Umbilical cord (tissue), 1 donor: ENCODE measurements at regions not wholly inside any gene's neighbourhood (a gene's known extent, or its start where the extent isn't known, plus 50 kb on each side); places are given as distances from the start of the nearest gene placed in this dataset.
"Not testable (repeated sequence)": the region's sequence is repeated elsewhere in the genome, so short reads cannot be mapped to it uniquely, and the experiment has no call there.

Source experiments
- DNase-seq: peaks from one replicate; pipeline ENCODE4 v3.0.0-alpha.2; 2015; ENCODE audit warnings: low spot score

DNA sequence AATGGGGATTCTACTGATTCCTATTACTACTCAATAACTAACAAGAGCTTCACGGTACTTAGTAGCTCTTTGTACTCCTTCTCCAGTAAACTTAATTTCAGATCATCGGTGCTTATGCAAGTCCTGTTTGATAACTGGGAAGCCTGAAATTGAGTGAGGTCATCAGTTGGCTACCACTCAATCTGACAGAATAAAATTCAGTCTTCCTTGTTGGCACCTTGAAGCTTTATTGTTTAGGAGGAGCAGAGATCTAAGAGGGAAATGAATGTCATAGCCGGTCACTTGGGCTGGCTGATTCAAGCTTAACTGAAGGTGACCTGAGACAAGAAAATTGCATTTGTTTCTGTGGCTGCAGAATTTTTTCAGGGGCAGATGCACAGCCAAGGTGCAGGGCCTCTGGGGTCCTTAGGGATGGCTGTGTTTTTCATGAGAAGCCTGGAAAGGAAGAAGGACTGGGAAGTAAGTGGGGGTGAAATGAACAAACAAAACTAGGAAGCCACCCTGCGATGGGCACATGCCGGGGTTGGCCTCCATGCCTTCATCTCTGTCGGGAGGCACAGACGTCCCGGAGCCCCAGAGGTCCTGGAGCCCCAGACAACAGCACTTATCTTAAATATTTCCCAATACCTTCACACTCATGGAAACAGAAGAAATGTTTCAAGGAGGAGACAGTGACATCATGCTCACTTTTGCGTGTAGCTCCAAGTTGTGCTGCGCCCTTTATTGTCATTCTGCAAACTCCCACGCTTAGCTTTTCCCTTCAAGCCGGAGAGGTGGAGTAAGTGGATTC, 85.0 kb upstream of the KIF5B start:
- DNase-seq: no peak

DNA sequence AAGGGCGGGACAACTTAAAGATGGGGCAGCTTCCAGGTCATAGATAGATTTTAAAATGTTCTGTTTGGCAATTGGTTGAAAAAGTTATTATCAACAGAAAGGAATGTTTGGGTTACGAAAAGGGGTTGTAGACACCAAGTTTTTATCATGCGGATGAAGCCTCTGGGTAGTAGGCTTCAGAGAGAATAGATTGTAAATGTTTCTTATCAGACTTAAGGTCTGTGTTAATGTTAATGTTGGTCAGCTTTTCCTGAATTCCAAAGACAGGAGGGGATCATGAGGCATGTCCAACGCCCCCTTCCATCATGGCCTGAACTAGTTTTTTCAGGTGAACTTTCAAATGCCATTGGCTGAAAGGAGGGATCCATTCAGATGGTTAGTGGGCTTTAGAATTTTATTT, 84.2 kb upstream of the KIF5B start:
- DNase-seq: no peak

DNA sequence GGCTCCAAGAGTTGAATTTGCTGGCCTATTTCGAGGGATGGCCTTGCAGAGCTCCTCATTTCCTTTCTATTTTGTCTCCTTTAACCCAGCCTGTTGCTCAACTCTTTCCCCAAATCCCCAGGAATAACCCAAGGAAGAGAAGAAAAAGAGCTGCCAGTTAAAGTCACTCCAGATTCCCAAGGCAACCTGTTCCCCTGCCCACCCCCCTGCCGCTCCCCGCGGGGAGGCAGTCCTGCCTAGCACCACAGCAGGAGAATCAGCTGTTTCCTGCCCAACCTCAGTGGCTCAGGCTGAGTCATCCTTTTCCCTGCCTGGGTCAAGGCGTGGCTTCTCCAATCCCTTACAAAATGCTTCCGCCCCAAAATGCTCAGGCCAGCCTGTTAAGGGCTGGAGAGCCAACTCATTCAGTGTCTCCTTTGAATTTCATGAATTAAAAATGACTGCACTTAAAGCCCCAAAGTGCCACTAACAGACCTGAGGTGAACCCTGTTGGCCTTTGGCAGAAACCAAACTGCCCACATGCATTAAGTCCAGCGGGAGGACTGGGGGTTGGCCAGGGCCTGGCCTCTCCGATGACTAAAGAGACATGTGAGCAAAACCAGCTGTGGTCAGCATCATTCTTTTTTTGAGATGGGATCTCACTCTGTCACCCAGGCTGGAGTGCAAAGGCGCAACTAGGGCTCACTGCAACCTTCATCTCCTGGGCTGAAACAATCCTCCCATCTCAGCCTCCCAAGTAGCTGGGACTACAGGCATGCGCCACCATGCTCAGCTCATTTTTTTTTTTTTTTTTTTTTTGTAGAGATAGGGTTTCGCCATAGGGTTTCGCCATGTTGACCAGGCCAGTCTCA, 83.2 kb upstream of the KIF5B start:
- peak; percentile 86 for DNase-seq

DNA sequence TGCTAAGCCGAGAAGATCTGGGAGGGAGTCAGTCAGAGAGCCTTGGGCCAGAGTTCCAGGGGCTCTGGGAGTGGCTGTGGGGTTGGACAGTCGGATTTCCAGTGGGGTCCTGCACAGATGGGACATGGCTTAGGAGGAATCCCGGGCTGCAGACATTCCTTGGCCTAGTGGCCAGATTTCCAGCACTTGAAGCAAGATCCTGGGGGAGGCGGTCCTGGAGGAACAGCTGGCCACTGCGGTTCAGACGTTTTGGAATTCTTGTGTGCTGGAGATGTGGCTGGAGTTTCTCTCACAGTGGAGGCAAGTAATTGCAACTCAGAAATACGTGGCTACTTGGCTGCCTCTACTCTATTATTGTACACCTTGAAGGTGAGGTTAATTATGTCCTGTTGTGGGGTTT, 80.7 kb upstream of the KIF5B start:
- DNase-seq: not testable (repeated sequence)

DNA sequence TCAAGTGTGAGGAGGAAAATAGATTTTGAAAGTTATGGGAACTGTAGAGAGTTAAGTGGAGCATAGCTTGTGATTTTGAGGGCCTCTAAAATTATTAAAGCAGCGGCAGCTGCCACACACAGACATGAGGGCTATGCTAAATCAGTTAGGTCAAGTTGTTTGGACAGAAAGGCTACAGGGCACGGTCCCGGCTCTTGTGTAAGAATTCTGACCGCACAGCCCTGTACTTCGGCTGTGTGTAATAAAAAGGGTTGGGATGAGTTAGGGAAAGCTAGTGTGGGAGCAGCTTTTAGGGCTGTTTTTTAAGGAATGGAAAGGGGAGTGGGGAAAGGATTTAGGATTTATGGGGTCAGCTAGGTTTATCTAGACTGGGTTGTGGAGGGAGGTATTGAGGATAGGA, 79.6 kb upstream of the KIF5B start:
- not testable (repeated sequence) for DNase-seq

DNA sequence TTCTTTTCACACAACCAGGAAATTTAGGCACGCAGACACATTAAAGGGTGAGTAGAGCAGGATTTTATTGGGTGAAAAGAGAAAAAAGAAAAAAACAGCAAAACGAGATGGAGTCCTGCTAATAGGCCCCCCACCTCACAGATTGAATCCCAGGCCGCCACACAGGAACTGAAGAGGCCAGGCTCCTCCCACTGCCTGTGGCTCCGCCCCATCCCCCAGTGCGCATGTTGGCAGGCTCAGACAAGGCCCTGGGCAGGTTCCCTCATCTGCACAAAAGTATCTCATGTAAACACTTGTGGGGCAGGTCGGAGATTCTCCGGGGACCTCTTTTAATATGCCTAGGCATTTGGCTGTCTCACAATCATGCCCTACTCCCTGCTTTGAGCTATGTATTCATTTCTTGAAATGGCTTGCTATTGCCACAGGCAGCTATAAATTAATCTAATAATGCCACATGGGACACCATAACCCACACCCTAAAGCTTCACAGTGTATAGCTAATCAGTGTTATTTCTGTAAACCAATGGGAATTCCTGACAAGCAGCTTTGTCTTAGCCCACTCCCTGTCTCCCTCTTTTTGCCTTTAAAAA, 76.2 kb upstream of the KIF5B start:
- no peak for DNase-seq

DNA sequence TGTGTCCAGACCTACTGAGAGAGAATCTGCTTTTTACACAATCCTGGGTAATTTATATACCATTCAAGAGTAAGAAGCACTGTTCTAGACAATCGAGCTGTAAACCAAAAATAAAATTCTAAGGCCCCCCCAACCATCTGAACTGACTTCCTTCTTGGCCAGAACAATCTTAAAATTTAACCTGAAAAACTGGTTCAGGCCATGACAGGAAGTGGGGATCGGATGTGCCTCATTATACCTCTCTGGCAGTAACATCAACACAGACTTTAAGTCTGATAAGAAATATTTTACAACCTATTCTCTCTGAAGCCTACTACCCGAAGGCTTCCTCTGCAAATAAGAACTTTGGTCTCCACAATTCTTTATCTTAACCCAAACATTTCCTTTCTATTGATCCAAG, 75.2 kb upstream of the KIF5B start:
- peak; percentile 13 for DNase-seq

DNA sequence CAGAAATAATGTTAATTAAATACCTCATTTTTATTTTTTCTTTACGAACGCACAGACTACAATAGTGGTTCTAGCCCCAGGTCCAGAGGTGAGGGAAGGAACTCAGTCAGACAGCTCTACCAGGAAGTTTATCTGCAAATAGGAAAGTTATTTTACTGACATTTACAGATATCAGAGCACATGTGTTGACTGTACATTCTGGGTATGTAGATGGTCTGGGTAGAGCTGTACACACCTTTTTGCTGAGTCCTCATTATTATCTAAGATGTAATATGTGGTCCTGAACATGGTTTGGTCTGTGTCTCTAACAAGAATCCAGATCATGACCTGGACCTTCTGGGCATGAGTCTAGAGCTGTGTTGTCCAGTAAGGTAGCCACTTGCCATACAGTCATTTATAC, 74.6 kb upstream of the KIF5B start:
- no peak for DNase-seq

DNA sequence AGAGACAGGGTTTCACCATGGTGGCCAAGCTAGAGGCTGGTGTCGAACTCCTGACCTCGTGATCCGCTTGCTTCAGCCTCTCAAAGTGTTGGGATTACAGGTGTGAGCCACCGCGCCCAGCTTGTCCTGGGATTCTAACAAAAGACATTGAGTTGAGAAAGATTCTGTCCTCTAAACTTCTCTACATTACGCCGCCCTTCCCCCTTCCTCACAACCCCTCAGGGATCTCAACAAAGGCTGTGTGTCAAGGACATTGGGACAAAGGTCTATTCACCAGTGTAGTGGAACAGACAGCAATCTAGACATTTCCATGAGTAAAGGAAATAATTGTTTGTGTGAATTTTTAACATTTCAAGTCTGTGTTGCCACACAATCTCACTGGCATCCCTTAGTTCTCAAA, 68.8 kb upstream of the KIF5B start:
- DNase-seq: no peak

DNA sequence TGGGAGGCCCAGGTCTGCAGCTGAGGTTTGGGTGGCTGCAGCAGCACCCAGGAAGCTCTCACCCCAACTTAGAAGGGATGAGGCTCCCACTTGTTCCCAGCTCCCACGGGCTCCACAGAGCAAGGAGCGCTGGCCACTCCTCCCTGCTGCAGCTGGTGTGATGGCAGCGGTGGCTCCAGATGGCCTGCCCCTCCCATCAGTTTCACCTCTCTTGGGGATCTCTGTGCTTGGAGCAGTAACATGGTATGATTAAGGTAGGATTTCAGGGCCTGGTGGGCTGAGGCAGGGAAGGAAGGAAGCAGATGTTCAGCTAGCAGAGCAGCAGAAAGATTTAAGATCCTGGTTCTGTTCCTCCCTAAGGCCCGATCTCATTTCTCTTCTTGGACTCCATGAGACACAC, 66.8 kb upstream of the KIF5B start:
- no peak for DNase-seq

DNA sequence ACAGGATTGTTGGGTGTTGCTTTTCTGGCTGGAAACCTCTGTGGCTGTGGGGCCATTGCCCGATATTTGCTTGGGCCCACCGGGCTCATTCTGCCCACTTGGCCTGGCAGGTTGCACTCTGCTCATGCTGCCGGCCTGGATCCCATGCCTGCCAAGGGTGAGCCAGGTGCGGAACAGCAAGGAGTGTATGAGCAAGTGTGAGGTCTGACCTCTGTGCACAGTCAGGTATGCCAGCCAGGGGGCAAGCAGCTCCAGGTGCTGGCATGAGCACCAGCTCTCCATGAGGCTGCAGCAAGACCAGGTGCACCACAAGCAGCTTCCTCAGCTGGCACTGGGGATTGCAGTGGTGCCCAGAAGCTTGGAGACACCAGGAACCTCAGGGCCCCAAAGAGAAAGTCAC, 65.4 kb upstream of the KIF5B start:
- no peak for DNase-seq

DNA sequence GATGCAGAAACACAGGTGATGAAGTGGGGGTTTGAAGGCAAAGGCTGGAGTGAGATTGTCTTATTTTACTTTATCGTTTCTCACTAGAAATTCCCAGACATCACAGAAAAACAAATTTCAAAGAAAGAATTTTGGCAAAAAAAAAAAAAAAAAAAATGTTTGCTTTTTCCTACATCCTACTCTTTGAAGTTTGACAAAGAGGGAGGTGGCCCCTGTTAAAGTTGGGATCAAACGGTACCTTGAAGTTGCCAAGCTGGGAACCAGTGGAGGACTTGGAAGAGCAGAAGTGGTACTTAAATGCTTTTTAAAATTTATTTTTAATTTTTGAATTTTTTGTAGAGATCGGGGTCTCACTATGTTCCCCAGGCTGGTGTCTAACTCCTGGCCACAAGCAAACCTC, 63.9 kb upstream of the KIF5B start:
- no peak for DNase-seq

DNA sequence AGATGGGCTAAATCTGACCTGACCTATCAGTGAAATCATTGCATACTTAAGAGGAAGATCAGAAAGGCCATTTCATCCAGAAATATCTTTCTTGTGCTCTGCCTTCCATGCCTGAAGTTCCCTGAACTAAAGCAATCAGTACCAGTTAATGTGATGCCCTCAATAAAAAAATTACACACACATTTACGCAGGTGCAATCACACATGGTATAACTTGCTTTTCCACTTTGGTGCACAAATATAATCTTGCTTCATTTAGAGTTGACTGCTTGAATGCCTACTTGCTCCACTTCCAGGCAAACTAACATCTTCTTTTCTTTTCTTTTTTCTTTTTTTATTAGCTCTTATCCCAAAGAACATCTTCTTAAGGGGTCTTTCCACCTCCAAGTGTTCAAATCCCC, 58.3 kb upstream of the KIF5B start:
- DNase-seq: no peak

DNA sequence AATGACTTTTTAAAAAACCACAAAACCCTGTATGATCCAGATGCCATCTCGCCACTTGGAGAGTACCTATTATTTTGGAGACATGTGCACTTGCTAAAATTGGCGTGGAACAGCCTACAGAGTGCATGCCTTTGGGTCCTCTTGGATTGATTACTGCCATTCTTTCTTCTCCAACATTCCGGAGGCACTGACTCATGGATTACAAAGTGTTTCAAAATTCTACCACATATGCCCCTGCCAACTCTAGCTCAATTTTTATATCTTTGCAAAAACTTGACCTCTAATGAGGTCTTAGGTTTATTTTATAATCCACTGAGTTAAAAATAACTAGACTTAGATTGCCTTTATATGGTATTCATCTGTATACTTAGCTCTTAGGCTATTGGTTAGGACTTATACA, 55.8 kb upstream of the KIF5B start:
- DNase-seq: peak; percentile 17

DNA sequence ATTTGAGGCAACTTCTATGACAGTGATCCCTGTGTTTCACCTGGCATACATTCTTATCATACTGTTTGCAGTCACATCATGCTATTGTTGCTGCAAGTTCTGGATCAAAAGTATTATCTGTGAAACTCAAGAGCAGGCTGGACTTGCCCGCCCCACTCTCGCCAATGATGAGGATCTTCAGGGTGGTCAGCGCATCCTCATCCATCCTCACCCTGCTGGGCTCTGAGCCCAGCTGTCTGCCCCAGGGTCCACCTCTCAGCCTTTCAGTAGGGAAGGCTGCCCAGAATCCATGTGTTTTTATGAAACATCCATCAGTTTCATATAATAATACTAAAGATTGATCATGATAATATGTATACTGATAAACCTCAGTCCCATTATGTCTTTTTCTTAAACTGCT, 55.4 kb upstream of the KIF5B start:
- DNase-seq: no peak

DNA sequence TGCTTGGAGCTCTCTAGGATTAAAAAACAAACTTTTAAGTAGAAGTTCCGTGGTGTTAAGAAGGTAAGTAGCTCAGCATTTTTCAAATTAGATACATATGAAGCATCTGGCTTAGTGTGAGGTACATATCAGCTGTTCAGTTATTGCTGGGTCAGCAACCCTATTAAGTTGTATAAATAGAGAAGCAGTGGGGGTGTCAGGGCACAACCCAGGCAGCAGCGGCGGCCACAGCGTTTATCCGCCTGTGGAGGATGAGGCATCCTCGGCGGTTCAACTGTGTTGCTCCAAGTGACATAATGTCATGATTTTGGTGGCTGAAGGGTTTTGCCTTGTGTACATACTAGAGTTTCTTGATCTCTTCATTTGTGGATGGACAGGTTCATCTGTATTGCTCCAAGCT, 54.6 kb upstream of the KIF5B start:
- no peak for DNase-seq

DNA sequence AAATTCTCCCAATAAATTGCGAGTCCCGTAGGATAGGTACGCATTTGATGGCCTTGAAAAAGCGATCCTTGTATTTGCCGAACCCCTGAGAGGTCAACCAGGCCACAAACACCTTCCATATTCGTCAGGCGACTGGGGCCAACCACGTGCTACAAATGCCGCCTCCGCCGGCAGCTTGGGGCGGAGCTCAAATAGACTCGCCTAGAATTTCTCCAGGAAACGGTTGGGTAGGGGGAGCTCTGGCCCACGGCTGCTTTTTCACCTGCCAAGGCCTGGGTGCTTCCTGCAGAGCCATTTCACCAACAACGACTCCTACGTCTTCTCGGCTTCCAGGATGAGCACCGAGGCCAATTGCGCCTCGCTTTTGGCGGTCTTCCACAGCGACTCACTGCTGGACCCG, 53.4 kb upstream of the KIF5B start:
- DNase-seq: no peak
